Nephron progenitor cell (in vitro differentiated cells): ENCODE measurements at regions not wholly inside any gene's neighbourhood (a gene's known extent, or its start where the extent isn't known, plus 50 kb on each side); places are given as distances from the start of the nearest gene placed in this dataset.

Experiments used
- DNase-seq: peaks from one replicate; pipeline ENCODE4 v3.0.0; 2021
- H3K27ac Mint-ChIP-seq: 2 replicates; pipeline ENCODE4 v1.8.0; 2021; ENCODE audit warnings: mild to moderate bottlenecking, moderate library complexity, mixed read lengths
- H3K27me3 Mint-ChIP-seq: 2 replicates; pipeline ENCODE4 v1.8.0; 2021; ENCODE audit warnings: mild to moderate bottlenecking, low read depth, mixed read lengths; ENCODE audit not compliant: poor library complexity
- H3K36me3 Mint-ChIP-seq: 2 replicates; pipeline ENCODE4 v1.8.0; 2021; ENCODE audit warnings: low read depth, mixed read lengths
- H3K4me1 Mint-ChIP-seq: 2 replicates; pipeline ENCODE4 v1.8.0; 2021; ENCODE audit warnings: mixed read lengths
- H3K4me3 Mint-ChIP-seq: 2 replicates; pipeline ENCODE4 v1.8.0; 2021; ENCODE audit warnings: mild to moderate bottlenecking, moderate library complexity, mixed read lengths
- H3K9me3 Mint-ChIP-seq: 2 replicates; pipeline ENCODE4 v1.8.0; 2021; ENCODE audit warnings: mild to moderate bottlenecking, moderate library complexity, mixed read lengths
- TF ChIP-seq, protein P1 (sequence below): fragments of 200-600 bp; sonication (generic); IDR thresholded peaks from 2 replicates; pipeline ENCODE4 v1.5.0; 2021; ENCODE audit warnings: antibody characterized with exemption

DNA sequence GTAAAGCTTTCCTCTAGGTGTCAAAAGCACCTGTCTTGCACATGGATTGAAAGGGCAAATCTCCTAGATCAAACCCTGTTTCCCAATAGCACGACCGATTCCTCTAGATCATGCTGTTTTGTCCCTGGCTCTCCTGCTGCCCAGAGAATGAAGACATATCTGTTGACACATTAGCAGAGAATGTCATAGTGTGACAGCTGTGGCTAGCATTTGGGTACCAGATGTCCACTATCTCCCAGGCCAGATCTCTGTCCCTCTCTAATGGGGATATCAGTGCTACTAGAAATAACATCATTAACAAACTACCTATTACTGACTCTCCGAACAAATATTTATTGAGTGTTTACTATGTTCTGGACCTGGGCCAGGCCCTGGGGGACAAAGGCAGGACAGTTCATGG is 72.4 kb upstream of the ISX start:
- Mint-ChIP-seq H3K9me3 (peaks cover 7% of the 10 kb centered on the region), H3K27me3 (peaks cover 20% of the 10 kb centered on the region), H3K27ac (no peak overlapping the region), H3K36me3 (no peaks in the 10 kb centered on the region), H3K4me1 (peaks cover 5% of the 10 kb centered on the region), H3K4me3 (no peak overlapping the region)
- TF ChIP-seq, protein P1, sequence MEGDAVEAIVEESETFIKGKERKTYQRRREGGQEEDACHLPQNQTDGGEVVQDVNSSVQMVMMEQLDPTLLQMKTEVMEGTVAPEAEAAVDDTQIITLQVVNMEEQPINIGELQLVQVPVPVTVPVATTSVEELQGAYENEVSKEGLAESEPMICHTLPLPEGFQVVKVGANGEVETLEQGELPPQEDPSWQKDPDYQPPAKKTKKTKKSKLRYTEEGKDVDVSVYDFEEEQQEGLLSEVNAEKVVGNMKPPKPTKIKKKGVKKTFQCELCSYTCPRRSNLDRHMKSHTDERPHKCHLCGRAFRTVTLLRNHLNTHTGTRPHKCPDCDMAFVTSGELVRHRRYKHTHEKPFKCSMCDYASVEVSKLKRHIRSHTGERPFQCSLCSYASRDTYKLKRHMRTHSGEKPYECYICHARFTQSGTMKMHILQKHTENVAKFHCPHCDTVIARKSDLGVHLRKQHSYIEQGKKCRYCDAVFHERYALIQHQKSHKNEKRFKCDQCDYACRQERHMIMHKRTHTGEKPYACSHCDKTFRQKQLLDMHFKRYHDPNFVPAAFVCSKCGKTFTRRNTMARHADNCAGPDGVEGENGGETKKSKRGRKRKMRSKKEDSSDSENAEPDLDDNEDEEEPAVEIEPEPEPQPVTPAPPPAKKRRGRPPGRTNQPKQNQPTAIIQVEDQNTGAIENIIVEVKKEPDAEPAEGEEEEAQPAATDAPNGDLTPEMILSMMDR, result no peak
- DNase-seq, result no peak

DNA sequence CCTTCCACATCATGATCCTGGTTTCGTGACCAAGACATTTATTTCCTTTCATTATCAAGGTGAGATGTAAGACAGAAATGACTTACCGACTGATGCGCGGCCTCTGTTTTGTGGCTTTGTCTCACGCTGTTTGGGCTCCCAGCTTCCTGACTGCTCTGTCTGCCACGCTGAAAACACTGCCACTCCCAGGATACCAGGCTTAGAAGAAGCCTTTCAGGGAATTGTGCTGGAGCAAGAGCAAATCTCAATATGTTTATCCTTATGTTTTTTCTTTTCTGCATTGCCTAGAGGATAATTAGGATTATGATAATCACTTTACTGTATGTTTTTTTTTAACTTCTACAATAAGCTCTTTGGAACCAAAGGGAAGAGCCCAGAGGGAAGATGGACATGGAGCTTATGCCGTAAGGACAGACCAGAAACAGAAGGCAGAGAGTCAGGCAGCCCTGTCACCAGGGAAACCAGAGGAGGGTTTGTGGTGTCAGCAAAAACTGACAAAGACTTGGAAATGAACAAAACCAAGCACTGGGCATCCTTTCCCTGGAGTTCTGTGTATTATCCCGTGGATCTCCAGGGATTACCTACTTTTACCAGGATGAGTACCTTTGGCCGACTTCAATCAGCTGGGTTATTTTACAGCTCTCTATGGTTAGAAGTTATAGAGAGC is 68.2 kb upstream of the ISX start:
- TF ChIP-seq, protein P1, result no peak
- Mint-ChIP-seq H3K9me3 (no peaks in the 10 kb centered on the region), H3K4me3 (no peak overlapping the region), H3K36me3 (no peaks in the 10 kb centered on the region), H3K27me3 (peaks cover 18% of the 10 kb centered on the region), H3K27ac (no peak overlapping the region), H3K4me1 (peaks cover 3% of the 10 kb centered on the region)
- no peak for DNase-seq

DNA sequence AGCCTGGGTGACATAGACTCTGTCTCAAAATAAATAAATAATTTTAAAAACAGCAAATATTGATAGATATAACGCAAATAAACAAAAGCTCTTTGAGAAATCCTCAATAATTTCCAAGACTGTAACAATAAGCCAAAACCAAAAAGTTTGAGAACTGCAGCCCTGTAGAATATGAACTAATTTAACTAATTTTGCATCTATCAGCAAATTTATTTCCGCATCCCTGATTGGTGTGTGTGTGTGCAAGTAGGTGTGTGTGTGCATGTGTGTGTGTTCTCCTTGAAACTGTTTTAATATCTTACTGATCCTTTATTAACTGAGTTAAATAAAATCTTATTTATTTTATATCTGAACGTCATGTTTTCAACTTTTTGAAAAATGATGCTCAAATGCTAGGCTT is 67.0 kb upstream of the ISX start:
- no peaks in the 10 kb centered on the region for H3K4me1 Mint-ChIP-seq
- no peak for DNase-seq
- no peak overlapping the region for H3K27ac Mint-ChIP-seq
- H3K9me3 Mint-ChIP-seq, result no peaks in the 10 kb centered on the region
- peaks cover 15% of the 10 kb centered on the region for H3K27me3 Mint-ChIP-seq
- no peak overlapping the region for H3K4me3 Mint-ChIP-seq
- H3K36me3 Mint-ChIP-seq, result no peaks in the 10 kb centered on the region
- TF ChIP-seq, protein P1, result no peak

DNA sequence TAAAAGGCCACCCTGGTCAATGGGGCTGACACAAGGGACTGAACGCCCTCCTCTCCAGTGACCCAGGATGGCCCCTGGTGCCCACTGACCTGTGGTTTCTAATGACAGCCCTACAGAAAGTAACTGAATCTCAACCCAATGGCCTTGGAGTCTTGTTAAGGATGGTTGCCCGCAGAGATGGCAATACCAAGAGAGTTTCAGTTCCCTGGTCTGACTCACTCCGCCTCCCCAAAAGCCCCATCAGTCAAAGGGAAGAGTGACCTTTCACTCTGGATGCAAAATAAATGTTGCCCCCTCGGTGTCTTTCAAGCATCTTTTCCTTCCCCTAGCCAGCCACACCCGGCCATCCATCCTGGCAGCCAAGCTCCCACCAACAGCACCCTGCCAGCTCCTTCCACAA is 57.7 kb upstream of the ISX start:
- Mint-ChIP-seq H3K27me3 (peaks cover 19% of the 10 kb centered on the region), H3K4me3 (no peak overlapping the region), H3K4me1 (no peaks in the 10 kb centered on the region), H3K36me3 (no peaks in the 10 kb centered on the region), H3K9me3 (peaks cover 3% of the 10 kb centered on the region), H3K27ac (no peak overlapping the region)
- DNase-seq, result no peak
- TF ChIP-seq, protein P1, result no peak

DNA sequence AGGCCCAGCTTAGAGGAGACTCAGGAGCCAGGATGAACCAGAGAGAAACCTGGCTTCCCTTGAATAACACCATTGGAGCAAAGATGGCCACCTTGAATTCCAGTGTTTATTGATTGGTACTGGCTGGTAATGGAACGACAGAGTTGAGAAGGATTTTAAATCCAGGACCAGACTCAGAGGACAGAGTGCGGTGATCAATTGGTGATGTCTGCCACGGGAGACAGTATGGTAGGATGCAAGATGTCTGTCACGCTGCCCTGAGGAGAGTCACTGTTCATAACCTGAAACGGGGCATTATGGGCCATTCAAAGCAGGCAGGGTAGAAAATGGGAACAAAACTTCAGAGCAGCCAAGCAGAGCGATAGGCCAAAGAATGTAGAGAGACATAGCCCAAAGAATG is 55.4 kb upstream of the ISX start:
- no peak overlapping the region for H3K27ac Mint-ChIP-seq
- H3K36me3 Mint-ChIP-seq, result no peaks in the 10 kb centered on the region
- TF ChIP-seq, protein P1, result no peak
- H3K4me3 Mint-ChIP-seq, result no peak overlapping the region
- peaks cover 3% of the 10 kb centered on the region for H3K9me3 Mint-ChIP-seq
- peaks cover 17% of the 10 kb centered on the region for H3K27me3 Mint-ChIP-seq
- no peaks in the 10 kb centered on the region for H3K4me1 Mint-ChIP-seq
- DNase-seq, result no peak

DNA sequence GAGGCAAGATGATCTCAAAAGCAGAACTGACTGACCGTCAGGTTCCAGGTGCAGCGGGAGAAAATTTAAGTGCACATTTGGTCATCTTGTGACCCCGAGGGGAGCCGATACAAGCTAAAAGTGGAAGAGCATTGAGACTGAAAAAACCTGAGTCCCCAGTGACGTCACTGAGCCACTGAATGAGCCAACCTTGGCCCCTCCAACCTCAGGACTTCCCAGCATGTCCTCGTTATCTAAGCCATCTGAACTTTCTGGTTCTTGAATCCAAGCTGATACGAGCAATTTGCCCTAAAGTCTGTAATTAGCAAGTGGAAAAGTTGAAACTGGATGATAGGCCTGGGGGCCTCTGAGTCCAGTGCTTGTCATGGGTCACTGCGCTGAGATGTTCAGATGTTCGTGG is 51.1 kb upstream of the ISX start:
- no peak for DNase-seq
- H3K4me1 Mint-ChIP-seq, result no peaks in the 10 kb centered on the region
- H3K36me3 Mint-ChIP-seq, result no peaks in the 10 kb centered on the region
- peaks cover 19% of the 10 kb centered on the region for H3K27me3 Mint-ChIP-seq
- peaks cover 3% of the 10 kb centered on the region for H3K9me3 Mint-ChIP-seq
- TF ChIP-seq, protein P1, result no peak
- no peak overlapping the region for H3K4me3 Mint-ChIP-seq
- no peak overlapping the region for H3K27ac Mint-ChIP-seq
